ENCODE measurements at regions not wholly inside any gene's neighbourhood (a gene's known extent, or its start where the extent isn't known, plus 50 kb on each side); places are given as distances from the start of the nearest gene placed in this dataset.
A peak's percentile ranks its signal among the peaks of the same experiment; 100 is the strongest.

DNA sequence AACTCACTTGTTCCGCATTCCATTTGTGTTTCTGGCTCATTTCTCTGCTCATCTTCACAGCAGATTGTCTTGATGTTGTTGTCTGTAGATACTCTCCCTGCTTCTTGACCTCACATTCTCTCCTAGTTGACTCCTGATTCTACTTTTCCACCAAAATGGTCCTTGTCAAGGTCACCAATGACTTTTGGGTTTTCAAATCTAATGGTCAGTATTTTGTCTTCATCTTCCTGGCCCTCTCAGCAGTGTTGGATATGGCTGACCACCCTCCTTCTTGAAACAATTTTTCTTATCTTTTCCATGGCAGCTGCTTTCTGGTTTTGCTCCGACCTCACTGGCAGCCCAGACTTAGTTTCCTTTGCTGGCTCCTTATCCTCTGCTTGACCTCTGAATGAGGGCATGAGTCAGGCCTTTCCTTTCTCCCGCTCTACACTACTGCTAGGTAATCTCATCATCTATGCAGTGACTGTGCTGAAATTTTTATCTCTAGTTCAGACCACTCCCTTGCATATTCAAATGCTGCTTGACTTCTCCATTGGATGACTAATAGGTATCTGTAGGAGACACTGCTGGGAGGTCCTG is 386.6 kb upstream of the SPRED2 start:
- H3K27ac ChIP-seq, result no peak overlapping the region
- peak; percentile 60 for DNase-seq (ENCODE audit: low read depth, low spot score)

DNA sequence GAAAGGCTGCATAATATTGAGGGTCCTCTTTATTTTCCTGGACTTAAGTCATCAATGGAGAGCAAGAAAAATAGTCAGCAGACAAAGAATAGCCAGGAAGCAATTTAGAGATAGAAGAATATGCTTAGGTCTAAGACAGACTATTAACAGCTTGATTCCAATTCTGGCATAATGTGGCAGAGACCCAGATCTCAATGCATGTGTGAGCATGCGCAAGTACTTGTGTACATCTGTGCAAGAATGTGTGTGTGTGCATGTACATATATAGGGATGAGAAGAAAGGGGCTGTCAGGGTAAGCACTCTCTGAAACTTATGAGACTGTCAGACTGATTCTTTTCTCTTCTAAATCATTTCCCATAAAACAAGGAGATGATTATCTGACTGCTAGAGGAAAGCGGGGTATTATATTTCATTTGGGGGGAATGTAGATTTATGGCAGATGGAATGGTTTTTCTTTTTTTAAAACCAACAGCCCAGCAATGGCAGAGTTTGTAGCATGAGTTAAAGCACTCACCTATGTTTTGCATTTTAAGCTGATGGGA is 381.3 kb upstream of the SPRED2 start:
- DNase-seq (ENCODE audit: low read depth, low spot score), result no peak
- H3K27ac ChIP-seq, result no peak overlapping the region

DNA sequence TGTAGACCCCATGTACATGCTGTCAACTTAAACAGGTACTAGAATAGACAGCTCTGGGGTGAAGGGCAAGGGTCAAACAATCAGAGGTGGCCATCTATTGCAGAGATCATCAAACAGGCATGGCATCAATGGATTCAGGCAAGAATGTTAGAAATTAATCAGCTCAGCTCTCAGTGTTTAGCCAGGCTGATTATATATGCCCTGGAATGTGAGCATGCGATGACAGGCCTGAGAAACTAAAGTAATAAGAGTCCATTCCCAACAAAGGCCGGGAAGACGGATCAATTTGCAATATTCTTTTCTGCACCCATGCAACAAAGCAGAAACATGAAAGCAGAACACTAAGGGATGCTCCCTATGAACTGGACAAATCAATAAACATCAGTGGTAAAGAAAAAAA is 380.5 kb upstream of the SPRED2 start:
- DNase-seq (ENCODE audit: low read depth, low spot score), result no peak
- no peak overlapping the region for H3K27ac ChIP-seq

DNA sequence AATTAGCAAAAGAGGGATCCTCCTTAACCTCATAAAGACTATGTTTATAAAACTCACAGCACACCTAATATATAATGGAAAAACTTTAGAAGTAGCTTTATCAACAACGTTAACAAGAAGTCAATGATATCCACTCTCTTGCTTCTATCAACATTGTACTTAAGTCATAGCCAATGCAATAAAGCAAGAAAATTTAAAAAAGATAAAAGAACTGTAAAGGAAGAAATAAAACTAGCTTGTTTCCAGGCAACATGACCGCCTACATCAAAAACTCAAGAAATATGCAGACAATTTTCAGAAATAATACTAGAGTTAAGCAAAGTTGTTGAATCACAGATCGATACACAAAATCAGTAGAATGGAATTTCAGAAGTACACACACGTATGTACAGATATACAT is 375.5 kb upstream of the SPRED2 start:
- DNase-seq (ENCODE audit: low read depth, low spot score), result no peak

DNA sequence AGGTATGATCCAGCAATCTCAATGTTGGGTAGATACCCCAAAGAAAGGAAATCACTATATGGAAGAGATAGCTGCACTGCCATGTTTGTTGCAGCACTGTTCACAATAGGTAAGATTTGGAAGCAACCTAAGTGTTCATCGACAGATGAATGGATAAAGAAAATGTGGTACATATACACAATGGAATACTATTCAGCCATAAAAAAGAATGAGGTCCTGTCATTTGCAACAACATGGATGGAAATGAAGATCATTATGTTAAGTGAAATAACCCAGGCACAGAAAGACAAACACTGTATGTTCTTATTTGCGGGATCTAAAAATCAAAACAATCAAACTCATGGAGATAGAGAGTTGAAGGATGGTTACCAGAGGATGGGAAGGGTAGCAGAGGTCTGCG is 372.4 kb upstream of the SPRED2 start:
- no peak overlapping the region for H3K27ac ChIP-seq
- DNase-seq (ENCODE audit: low read depth, low spot score), result no peak

More for the DNA sequence above, 375.5 kb upstream of the SPRED2 start:
- H3K27ac ChIP-seq, result no peak overlapping the region

DNA sequence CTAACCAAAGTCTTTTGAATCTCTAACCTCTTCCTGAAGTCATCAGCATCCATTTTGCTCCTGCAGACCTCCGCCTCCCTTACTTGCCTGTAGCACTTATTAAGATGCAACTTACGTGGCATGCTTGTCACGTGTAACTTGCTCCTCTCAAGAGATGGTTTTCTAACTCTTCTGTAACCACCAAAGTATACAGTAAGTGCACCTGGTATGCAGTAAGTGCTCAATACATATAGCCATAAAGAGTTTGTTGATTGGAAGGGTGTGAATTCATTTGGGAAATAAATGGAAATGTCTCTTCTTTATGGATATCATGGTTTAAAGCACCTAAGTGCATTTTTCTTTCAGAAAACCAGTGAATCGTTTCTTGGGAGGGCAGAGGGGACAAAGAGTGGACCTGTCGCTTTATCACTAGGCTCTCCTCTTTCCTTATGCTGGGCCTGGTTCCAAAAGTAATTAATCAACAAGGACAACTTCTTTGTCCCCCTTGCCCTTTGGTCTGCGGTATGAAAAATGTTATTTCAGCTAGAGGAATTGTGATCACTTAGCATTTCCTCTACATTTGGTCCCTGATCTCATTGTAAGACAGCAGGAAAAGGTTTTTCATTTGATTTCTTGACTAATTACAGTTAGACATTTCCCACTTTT is 370.0 kb upstream of the SPRED2 start:
- no peak overlapping the region for H3K27ac ChIP-seq
- no peak for DNase-seq (ENCODE audit: low read depth, low spot score)

DNA sequence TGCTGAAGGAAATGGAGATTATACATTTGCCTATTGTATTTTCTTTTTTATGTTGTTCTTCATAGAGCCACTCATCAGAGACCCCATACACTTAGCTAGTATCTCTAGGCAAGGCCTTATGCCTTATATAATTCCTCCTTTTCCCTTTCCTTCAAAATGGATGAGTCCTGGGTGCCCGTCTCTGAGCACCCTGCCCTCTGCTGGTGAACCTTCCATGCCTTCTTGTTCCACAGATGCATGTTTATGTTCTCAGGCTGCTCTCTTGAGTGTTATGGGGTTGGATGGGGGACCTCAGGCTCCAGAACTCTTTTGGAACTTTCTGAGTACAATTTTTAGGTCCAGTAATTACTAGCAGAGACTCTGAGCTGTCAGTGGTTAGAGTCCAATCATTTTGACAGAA is 368.6 kb upstream of the SPRED2 start:
- DNase-seq (ENCODE audit: low read depth, low spot score), result no peak
- H3K27ac ChIP-seq, result no peak overlapping the region

DNA sequence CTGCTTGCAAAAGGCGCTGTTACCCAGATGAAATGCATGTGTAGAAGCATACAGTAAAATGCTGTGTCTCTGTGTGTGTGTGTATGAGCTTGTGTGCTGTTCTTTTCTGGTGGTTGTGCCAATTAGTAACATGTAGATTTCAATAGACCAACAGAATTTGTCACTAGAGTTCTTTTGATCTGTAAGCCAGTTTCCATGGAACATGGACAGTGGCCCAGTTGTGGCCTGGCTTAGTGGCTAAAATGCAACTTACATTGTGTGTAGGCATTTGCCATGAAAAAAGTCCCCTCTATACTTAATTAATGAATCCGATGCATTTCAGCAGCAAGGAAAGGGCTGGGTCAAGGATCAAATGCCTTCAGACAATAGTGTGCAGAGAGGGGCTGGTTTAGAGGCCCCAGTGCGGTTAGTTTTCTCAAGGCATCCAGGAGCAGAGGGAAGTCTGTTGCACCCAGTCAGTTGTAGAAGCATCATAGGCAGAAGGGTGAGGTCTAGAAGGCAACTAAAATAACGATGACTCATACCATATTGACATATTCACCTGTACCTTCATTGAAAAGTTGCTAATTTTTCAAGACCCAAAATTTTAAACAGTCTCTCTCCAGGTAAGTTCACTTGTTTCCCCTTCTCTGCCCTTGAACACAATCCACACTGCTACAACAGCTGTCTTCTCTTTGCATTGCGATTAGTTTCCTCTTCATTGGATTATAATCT is 366.9 kb upstream of the SPRED2 start:
- no peak overlapping the region for H3K27ac ChIP-seq
- no peak for DNase-seq (ENCODE audit: low read depth, low spot score)

DNA sequence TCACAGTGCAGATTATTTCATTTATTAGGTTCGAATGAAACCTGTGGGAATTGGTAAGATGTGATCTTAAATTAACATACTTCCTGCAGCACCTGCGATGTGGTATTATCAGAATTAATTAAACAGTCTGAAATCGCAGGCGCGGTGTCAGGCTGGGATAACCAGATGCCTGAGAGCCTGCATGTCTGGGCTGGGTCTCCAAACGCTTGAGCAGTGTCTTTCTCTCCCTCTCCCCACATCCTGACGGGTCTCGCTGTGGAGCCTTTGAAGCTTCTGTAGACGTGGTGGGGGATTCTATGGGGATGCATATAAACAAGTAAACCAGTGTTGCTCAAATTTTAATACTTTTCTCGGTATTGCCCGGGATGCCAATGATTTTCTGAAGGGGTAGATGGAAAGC is 366.2 kb upstream of the SPRED2 start:
- H3K27ac ChIP-seq, result no peak overlapping the region
- no peak for DNase-seq (ENCODE audit: low read depth, low spot score)

DNA sequence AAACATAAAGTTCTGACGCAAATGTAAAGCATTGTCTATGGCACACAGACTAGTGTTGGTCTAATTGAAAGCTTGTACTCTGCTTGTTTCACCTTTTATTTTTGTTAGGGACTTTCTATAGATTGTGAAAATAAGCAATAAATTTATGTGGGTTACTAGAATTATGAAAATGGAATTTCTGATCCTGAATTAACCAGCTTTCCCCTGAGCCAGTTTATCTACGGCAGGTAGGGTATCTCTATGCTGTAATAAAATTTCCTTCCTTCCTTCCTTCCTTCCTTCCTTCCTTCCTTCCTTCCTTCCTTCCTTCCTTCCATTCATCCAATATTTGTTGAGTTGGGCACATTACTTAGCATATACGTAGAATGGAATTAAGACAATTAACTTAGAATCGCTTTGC is 362.6 kb upstream of the SPRED2 start:
- H3K27ac ChIP-seq, result no peak overlapping the region
- DNase-seq (ENCODE audit: low read depth, low spot score), result no peak

DNA sequence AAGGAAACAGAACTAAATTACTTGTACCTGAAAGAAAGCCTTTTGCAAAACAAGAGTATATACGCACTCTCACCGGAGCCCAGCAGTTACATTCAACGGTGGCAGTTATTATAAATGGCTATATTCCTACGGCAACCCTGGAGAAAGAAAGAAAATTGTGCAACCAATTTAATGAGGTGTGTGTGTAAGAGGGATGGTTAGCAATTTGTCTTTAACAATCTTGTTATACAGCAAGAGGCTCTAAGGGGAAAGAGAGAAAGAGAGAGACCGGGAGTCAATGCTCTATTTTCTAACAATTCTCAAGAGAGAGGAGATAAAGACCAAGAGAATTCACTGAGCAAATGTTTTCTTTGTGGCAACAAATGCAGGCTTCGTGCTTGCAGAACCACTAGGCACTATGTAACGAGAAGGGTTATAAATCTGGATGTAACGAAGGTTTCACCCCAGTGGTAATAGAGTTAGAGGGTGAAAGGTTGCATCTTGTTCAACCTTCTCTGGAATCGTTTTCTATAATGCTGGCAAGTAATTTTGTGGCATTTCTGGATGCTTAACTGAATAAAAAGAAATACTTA is 359.1 kb upstream of the SPRED2 start:
- H3K27ac ChIP-seq, result no peak overlapping the region
- DNase-seq (ENCODE audit: low read depth, low spot score), result no peak

DNA sequence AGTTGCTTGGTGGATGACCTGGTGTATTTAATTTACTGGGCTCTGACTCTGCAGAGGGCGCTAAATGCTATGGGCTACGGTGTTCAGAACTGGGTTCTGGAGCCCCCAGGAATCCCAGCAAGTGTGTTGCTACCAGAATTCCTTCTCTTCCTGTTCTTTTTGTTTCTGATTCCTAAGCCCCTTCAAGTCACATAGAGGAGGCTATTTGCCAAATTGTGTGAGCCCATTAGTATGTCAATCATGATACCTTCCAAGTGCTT is 358.2 kb upstream of the SPRED2 start:
- no peak overlapping the region for H3K27ac ChIP-seq

DNA sequence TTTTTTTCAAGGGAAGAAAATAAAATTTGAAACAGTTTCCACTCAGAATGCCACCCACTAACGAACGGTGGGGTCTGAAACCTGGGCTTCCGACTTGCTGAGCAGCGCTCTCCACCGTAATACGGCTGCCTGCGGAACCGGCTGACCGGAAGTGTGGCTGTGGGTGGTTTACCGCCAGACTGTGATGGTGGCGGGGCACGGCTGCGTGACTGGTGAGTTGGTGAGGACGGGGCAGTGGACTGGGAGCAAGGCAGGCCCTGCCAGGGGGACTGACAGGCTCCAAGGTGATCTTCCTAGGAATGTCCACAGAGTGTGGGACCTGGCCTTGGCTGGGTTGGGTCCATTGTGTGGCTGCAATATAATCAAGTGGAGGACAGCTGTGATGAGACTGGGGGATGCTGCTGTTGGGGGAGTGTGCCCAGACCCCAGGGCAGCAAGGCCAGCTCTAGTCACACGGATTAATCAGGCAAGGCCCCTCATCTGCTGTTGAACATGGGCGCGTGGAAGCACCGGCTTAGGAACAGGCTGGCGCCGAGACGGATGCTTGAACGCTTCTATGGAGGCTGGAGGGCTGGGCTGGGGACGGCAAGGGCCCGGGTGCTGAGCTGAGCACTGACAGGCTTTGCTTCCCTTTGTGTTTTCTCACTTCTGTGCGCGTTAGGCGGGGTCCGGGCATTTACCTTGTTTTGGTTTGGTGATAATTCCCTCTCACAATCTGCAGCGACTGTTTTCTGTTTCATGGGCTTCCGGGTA is 357.7 kb upstream of the SPRED2 start:
- H3K27ac ChIP-seq, result no peak overlapping the region
- DNase-seq (ENCODE audit: low read depth, low spot score), result no peak

More for the DNA sequence above, 358.2 kb upstream of the SPRED2 start:
- no peak for DNase-seq (ENCODE audit: low read depth, low spot score)

DNA sequence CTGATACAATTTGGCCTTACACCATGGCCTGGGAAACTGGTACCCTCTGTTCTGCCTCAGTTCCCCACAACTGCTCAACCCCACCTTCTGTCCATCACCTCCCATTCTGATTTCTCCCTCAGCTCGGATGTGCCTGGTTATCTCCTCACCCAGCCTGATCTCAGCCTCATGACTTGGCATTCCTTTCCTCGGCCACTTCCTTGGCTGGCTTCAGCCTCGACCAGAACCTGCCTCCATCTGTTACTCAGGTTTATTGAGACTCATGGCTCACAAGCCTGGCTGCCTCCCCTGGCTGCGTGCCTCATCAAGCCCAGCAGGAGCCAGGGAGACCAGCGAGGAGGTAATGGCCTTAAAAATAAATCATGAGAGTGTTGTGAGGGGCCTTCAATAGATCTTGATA is 356.2 kb upstream of the SPRED2 start:
- DNase-seq (ENCODE audit: low read depth, low spot score), result no peak
- no peak overlapping the region for H3K27ac ChIP-seq

DNA sequence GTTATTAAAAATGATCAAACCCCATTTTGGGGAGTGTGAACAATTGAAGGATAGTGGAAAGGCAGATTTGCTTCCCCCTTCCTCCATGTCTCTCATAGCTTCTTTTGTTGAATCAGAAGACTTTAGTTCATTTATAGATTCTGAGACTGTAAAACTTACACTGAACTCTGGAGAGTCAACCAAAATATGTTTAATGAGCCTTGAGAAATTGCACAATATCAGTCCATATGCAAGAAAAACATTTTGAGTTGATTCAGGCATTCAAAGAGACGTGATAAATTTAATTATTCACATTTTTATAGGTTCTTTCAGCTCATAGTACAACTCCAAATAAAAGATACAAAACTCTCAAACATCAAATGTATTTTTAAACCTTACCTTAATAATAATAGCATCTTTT is 354.4 kb upstream of the SPRED2 start:
- DNase-seq (ENCODE audit: low read depth, low spot score), result no peak
- H3K27ac ChIP-seq, result no peak overlapping the region

DNA sequence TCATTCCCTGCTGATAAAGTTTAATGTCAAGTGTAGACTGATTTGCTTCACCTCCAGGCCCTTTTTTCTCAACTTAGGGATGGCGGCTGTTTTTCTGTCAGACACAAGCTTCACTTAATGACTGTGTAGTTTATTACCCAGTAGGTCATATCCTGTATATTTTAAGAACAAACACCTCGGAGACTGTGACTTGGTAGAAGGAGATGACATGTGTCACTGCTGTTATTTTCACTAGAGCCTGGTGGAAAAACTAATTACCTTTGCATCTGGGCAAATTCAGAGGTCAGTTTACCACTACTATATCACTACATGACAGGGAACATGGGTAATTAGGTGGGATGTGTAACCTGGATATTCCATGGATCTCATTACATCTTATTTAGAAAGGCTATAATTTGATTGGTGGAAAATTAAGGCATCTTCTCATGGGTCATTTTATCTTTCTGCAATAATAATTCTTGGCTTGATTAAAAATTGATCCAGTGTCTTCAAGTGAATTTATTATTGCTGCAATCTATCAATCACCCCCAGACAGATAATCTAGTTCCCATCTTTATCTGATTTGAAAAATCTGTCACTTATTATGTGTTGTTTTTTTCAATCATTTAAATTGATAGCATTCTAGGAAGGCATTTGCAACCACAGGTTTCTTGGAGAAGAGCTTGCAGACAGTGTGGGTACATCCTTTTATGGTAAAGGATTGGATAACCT is 353.8 kb upstream of the SPRED2 start:
- DNase-seq (ENCODE audit: low read depth, low spot score), result no peak
- H3K27ac ChIP-seq, result no peak overlapping the region

DNA sequence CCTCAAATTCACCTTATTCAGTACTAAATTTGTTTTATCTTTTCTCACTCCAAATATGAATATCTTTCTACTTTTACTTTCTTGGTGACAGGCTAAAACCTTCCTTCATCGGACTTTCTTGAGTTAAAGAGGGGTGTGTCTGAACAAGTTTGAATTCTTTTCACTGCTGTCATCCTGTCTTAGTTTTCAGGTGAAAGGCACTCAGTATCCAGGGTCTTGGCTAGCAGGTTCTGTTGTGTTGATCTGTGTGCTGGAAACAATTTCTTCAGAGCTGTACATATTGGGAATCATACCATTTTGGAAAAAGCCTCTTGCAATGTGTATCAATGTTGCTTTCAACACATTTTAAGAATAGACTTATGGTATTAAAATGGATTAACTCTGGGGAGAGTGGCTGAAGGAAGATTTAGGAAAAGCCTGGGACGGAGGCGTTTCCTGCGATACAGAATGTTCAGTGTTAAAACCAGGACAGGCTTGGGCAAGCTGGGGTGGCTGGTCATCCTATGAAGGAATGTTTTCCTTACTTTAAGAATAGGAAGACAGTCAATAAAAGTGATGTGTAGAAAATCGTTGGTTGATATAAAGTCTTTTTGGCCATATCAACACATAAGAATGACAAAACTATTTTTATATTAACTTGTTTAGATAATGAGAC is 350.7 kb upstream of the SPRED2 start:
- H3K27ac ChIP-seq, result peak overlapping the region; percentile 76
- peak; percentile 34 for DNase-seq (ENCODE audit: low read depth, low spot score)

DNA sequence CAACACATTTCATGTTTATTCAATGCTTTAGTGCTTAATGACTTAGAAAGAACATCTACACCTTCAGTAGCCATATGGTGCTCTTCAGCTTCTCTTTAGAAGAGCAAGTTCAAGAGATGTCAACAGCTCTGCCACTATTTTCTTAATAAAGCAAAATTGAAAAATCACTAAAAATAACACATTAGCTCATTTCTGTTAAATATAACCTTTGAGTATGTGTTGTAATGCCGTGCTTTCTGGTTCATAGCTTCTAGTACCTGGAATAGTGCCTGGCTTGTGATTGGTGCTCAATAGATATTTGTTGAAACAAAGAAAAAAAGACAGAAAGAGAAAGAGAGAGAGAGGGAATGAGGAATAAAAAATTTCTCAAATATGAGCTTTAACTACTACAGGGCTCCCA is 349.8 kb upstream of the SPRED2 start:
- DNase-seq (ENCODE audit: low read depth, low spot score), result no peak
- H3K27ac ChIP-seq, result peak overlapping the region; percentile 76

DNA sequence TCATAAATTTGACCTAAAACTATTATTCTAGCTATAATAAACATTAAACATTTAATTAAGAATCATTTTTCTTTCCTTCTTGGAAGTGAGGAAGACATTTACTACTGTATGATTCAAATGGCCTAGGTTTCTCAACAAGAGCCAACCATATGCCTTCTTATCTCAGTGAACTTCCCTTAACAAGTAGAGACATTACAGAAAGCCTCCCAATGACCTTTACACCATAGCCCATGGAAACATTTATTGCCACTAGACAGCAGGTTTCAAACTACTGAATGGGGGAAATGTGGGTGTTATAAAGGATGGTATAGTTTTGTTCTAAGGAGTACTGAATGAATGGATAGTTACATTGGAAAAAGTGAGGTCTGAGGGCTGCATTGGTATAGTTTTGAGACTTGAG is 349.4 kb upstream of the SPRED2 start:
- peak overlapping the region; percentile 76 for H3K27ac ChIP-seq
- DNase-seq (ENCODE audit: low read depth, low spot score), result no peak

DNA sequence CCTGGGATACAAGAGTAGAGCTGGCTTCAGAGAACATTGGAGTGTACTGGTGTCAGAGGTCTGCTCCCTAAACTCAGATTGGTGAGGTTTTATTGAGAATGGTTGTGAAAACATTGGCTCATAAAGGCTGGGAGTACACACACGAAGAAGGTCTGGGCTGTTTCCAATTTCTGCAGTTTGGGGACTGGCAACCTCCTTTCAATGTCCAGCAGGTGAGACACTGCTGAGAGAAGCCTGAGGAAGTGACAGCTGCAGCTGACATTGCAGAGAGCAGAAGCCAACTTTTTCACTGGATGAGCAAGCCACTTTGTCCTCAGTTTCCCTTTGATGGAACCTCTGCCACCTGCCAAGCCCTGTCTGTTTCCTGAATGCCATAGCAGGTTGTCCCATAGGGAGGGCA is 346.6 kb upstream of the SPRED2 start:
- DNase-seq (ENCODE audit: low read depth, low spot score), result no peak
- no peak overlapping the region for H3K27ac ChIP-seq

All from epithelial cell of prostate (primary cell).